ENCODE measurements at regions not wholly inside any gene's neighbourhood (a gene's known extent, or its start where the extent isn't known, plus 50 kb on each side); places are given as distances from the start of the nearest gene placed in this dataset.

GRCh38 chr3:3448468-3448867 lies 269.0 kb upstream of the CRBN start:
- Histone ChIP-seq H3K4me1 (ENCODE audit: control insufficient read depth in 5 of 5, insufficient read depth in 5 of 5, low read length in 5 of 5) (no peaks in the 10 kb centered on the region), H3K36me3 (ENCODE audit: control insufficient read depth in 4 of 4, insufficient read depth in 4 of 4, low read length in 4 of 4) (no peaks in the 10 kb centered on the region), H3K27me3 (ENCODE audit: control insufficient read depth in 3 of 3, insufficient read depth in 3 of 3, low read length in 2 of 3) (no peaks in the 10 kb centered on the region), H3K9me3 (ENCODE audit: control insufficient read depth in 4 of 4, insufficient read depth in 3 of 4, low read length in 3 of 4) (peaks cover 0 to 2% (median 0%) of the 10 kb centered on the region in 4 donors), H3K27ac (ENCODE audit: low read depth in 1 of 2, low read length in 1 of 2) (no peak overlapping the region), H3K9ac (ENCODE audit: insufficient read depth in 1 of 2, low read length in 2 of 2) (no peak overlapping the region), H3K4me3 (no peak overlapping the region)
- 92 to 96% methylated on average over 2 of the region's 2 CpGs for WGBS, 2 donors
- TF ChIP-seq CTCF (IDR thresholded peaks at IDR 0.05; ENCODE audit: control extremely low read depth, extremely low read depth), result no peak
- no peak for ATAC-seq (ENCODE audit: insufficient read depth, low FRiP score)
- DNase-seq, result no peak

GRCh38 chr3:3447641-3448040 lies 268.1 kb upstream of the CRBN start:
- Histone ChIP-seq H3K9ac (ENCODE audit: insufficient read depth in 1 of 2, low read length in 2 of 2) (no peak overlapping the region), H3K27ac (ENCODE audit: low read depth in 1 of 2, low read length in 1 of 2) (no peak overlapping the region), H3K27me3 (ENCODE audit: control insufficient read depth in 3 of 3, insufficient read depth in 3 of 3, low read length in 2 of 3) (no peaks in the 10 kb centered on the region), H3K36me3 (ENCODE audit: control insufficient read depth in 4 of 4, insufficient read depth in 4 of 4, low read length in 4 of 4) (no peaks in the 10 kb centered on the region), H3K4me3 (no peak overlapping the region), H3K9me3 (ENCODE audit: control insufficient read depth in 4 of 4, insufficient read depth in 3 of 4, low read length in 3 of 4) (peaks cover 0 to 2% (median 0%) of the 10 kb centered on the region in 4 donors), H3K4me1 (ENCODE audit: control insufficient read depth in 5 of 5, insufficient read depth in 5 of 5, low read length in 5 of 5) (no peaks in the 10 kb centered on the region)
- DNase-seq (no peak), ATAC-seq (ENCODE audit: insufficient read depth, low FRiP score) (no peak)
- 87% methylated on average over 2 of the region's 2 CpGs for WGBS, 2 donors
- TF ChIP-seq CTCF (IDR thresholded peaks at IDR 0.05; ENCODE audit: control extremely low read depth, extremely low read depth), result no peak

- DNase-seq, result no peak
- no peak overlapping the region for H3K9ac ChIP-seq (ENCODE audit: insufficient read depth in 1 of 2, low read length in 2 of 2)
- H3K27ac ChIP-seq (ENCODE audit: low read depth in 1 of 2, low read length in 1 of 2), result no peak overlapping the region
- H3K27me3 ChIP-seq (ENCODE audit: control insufficient read depth in 3 of 3, insufficient read depth in 3 of 3, low read length in 2 of 3), result no peaks in the 10 kb centered on the region
- no peak overlapping the region for H3K4me3 ChIP-seq
- H3K36me3 ChIP-seq (ENCODE audit: control insufficient read depth in 4 of 4, insufficient read depth in 4 of 4, low read length in 4 of 4), result no peaks in the 10 kb centered on the region
- no peak for TF ChIP-seq CTCF (IDR thresholded peaks at IDR 0.05; ENCODE audit: control extremely low read depth, extremely low read depth)
- no peaks in the 10 kb centered on the region for H3K4me1 ChIP-seq (ENCODE audit: control insufficient read depth in 5 of 5, insufficient read depth in 5 of 5, low read length in 5 of 5)
- peaks cover 0 to 2% (median 0%) of the 10 kb centered on the region in 4 donors for H3K9me3 ChIP-seq (ENCODE audit: control insufficient read depth in 4 of 4, insufficient read depth in 3 of 4, low read length in 3 of 4)
- ATAC-seq (ENCODE audit: insufficient read depth, low FRiP score), result no peak
- WGBS, 2 donors, result 73 to 80% methylated on average over 4 of the region's 4 CpGs
Observed at GRCh38 chr3:3446251-3446650, 266.8 kb upstream of the CRBN start.

- no peak for TF ChIP-seq CTCF (IDR thresholded peaks at IDR 0.05; ENCODE audit: control extremely low read depth, extremely low read depth)
- no peaks in the 10 kb centered on the region for H3K4me1 ChIP-seq (ENCODE audit: control insufficient read depth in 5 of 5, insufficient read depth in 5 of 5, low read length in 5 of 5)
- no peaks in the 10 kb centered on the region for H3K36me3 ChIP-seq (ENCODE audit: control insufficient read depth in 4 of 4, insufficient read depth in 4 of 4, low read length in 4 of 4)
- no peak for DNase-seq
- WGBS, 2 donors, result 80 to 86% methylated on average over 3 of the region's 3 CpGs
- peaks cover 0 to 2% (median 0%) of the 10 kb centered on the region in 4 donors for H3K9me3 ChIP-seq (ENCODE audit: control insufficient read depth in 4 of 4, insufficient read depth in 3 of 4, low read length in 3 of 4)
- H3K9ac ChIP-seq (ENCODE audit: insufficient read depth in 1 of 2, low read length in 2 of 2), result no peak overlapping the region
- no peaks in the 10 kb centered on the region for H3K27me3 ChIP-seq (ENCODE audit: control insufficient read depth in 3 of 3, insufficient read depth in 3 of 3, low read length in 2 of 3)
- no peak overlapping the region for H3K4me3 ChIP-seq
- no peak overlapping the region for H3K27ac ChIP-seq (ENCODE audit: low read depth in 1 of 2, low read length in 1 of 2)
- ATAC-seq (ENCODE audit: insufficient read depth, low FRiP score), result no peak
Observed at GRCh38 chr3:3443482-3443881, 264.0 kb upstream of the CRBN start.

Measured in lung (tissue), 11 donors.